ENCODE measurements at regions not wholly inside any gene's neighbourhood (a gene's known extent, or its start where the extent isn't known, plus 50 kb on each side); places are given as distances from the start of the nearest gene placed in this dataset.

DNA sequence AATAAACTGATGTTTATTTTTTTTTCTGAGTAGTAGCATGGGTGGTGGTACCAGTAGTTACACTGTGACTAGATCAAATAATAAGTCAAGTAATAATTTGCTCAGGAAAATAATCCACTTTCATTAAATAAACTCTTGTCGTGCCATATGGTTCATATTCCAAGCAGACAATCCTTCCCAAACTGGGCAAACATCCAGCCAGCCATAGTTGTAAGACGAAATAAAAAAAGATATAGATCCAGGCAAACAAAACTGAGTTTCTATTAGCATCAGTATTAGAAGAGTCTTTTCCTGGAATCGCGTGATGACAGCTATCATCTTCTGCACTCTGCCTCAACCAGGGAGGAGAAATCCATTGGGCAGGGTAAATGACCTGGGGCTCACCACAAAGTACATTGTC is 508.4 kb upstream of the GOT2 start:
- TF ChIP-seq POLR2AphosphoS5 (IDR thresholded peaks at IDR 0.05; ENCODE audit: low read depth, low read length) = no peak
- no peak for TF ChIP-seq POLR2A (IDR thresholded peaks at IDR 0.05; ENCODE audit: low read depth, low read length)
- no peak for TF ChIP-seq TAF1 (IDR thresholded peaks at IDR 0.05; ENCODE audit: borderline replicate concordance, low read depth, low read length)

All from GM12892 (cell line).